Breast epithelium (tissue), 4 donors: ENCODE measurements at regions not wholly inside any gene's neighbourhood (a gene's known extent, or its start where the extent isn't known, plus 50 kb on each side); places are given as distances from the start of the nearest gene placed in this dataset.
A peak's percentile ranks its signal among the peaks of the same experiment; 100 is the strongest.

Experiments used
- DNase-seq, 2 donors: peaks; one replicate each; pipeline ENCODE4 v3.0.0-alpha.2; 2019; ENCODE audit warnings: low spot score in 2 of 2
- H3K27ac ChIP-seq, 2 donors: fragments of 200-600 bp; sonication (generic) in 1 of 2; one replicate each; pipeline ENCODE4 v1.5.1; 2016 to 2019; ENCODE audit warnings: mild to moderate bottlenecking in 1 of 2
- H3K27me3 ChIP-seq, 2 donors: fragments of 200-600 bp; sonication (generic) in 1 of 2; one replicate each; pipeline versions ENCODE4 v1.5.1 to v1.6.0; 2017 to 2019; ENCODE audit warnings: control low read depth in 1 of 2, mild to moderate bottlenecking in 1 of 2
- H3K36me3 ChIP-seq: fragments of 200-600 bp; one replicate; pipeline ENCODE4 v1.5.1; 2019
- H3K4me1 ChIP-seq, 2 donors: fragments of 200-600 bp; sonication (generic); one replicate each; pipeline ENCODE4 v1.5.1; 2016 to 2019; ENCODE audit warnings: control low read depth in 1 of 2
- H3K4me3 ChIP-seq, 3 donors: fragments of 200-600 bp; sonication (generic); 1 replicate in 2 of 3; 2 replicates in 1 of 3; pipeline ENCODE4 v1.5.1; 2016 to 2019; ENCODE audit warnings: mild to moderate bottlenecking in 3 of 3, moderate library complexity in 2 of 3
- H3K9me3 ChIP-seq, 2 donors: fragments of 200-600 bp; sonication (generic) in 1 of 2; one replicate each; pipeline ENCODE4 v1.5.1; 2016 to 2019; ENCODE audit warnings: control low read depth in 1 of 2
- CTCF ChIP-seq, 3 donors: fragments of 450-650 bp; IDR thresholded peaks; one replicate each; pipeline ENCODE4 v1.5.1; 2016 to 2017; ENCODE audit warnings: antibody characterized with exemption in 3 of 3, mild to moderate bottlenecking in 3 of 3, moderate library complexity in 3 of 3
- POLR2A ChIP-seq: fragments of 450-650 bp; IDR thresholded peaks from one replicate; pipeline ENCODE4 v1.6.1; 2016; ENCODE audit warnings: antibody characterized with exemption, mild to moderate bottlenecking, moderate library complexity
- POLR2AphosphoS5 ChIP-seq, 3 donors: sonication (generic); formaldehyde crosslinking; IDR thresholded peaks; one replicate each; pipeline ENCODE4 v1.6.1; 2017; ENCODE audit warnings: antibody characterized with exemption in 3 of 3
- intact Hi-C: fragments of 100-400 bp; cut with DNase I; formaldehyde crosslinking; loops from one replicate; pipeline ENCODE4 v1.15.1; 2023; ENCODE audit warnings: low total_unique reads

- Histone ChIP-seq H3K4me1 (no peaks in the 10 kb centered on the region), H3K27ac (no peak overlapping the region), H3K27me3 (no peaks in the 10 kb centered on the region), H3K4me3 (no peak overlapping the region), H3K9me3 (no peaks in the 10 kb centered on the region), H3K36me3 (no peaks in the 10 kb centered on the region)
- intact Hi-C loops, result no loop called here
- DNase-seq, result no peak
- TF ChIP-seq POLR2AphosphoS5 (IDR thresholded peaks at IDR 0.05) (no peak), CTCF (IDR thresholded peaks at IDR 0.05) (no peak), POLR2A (no peak)
These were observed 218.8 kb upstream of the PREP start for GRCh38 chr6:105621564-105622175.

- no peaks in the 10 kb centered on the region for H3K9me3 ChIP-seq
- H3K36me3 ChIP-seq, result no peaks in the 10 kb centered on the region
- DNase-seq, result no peak
- TF ChIP-seq POLR2AphosphoS5 (IDR thresholded peaks at IDR 0.05) (no peak), CTCF (IDR thresholded peaks at IDR 0.05) (no peak), POLR2A (no peak)
- H3K27ac ChIP-seq, result no peak overlapping the region
- H3K4me1 ChIP-seq, result no peaks in the 10 kb centered on the region
- intact Hi-C loops, result no loop called here
- H3K27me3 ChIP-seq, result no peaks in the 10 kb centered on the region
- no peak overlapping the region for H3K4me3 ChIP-seq
These were observed 218.0 kb upstream of the PREP start for GRCh38 chr6:105620878-105621277.

- Histone ChIP-seq H3K4me1 (no peaks in the 10 kb centered on the region), H3K36me3 (no peaks in the 10 kb centered on the region), H3K27me3 (no peaks in the 10 kb centered on the region), H3K4me3 (no peak overlapping the region), H3K27ac (no peak overlapping the region), H3K9me3 (no peaks in the 10 kb centered on the region)
- no peak for DNase-seq
- intact Hi-C loops, result no loop called here
- TF ChIP-seq POLR2A, result no peak
- no peak for TF ChIP-seq CTCF (IDR thresholded peaks at IDR 0.05)
- TF ChIP-seq POLR2AphosphoS5 (IDR thresholded peaks at IDR 0.05), result no peak
These were observed 217.3 kb upstream of the PREP start for GRCh38 chr6:105619971-105620741.

- TF ChIP-seq POLR2AphosphoS5 (IDR thresholded peaks at IDR 0.05) (no peak), POLR2A (no peak), CTCF (IDR thresholded peaks at IDR 0.05) (no peak)
These were observed 215.4 kb upstream of the PREP start for GRCh38 chr6:105618247-105618646.

GRCh38 chr6:105616521-105616920 lies 213.6 kb upstream of the PREP start:
- no peak for TF ChIP-seq CTCF (IDR thresholded peaks at IDR 0.05)
- TF ChIP-seq POLR2A, result no peak
- no peak for TF ChIP-seq POLR2AphosphoS5 (IDR thresholded peaks at IDR 0.05)
- H3K4me1 ChIP-seq, result no peaks in the 10 kb centered on the region
- no peaks in the 10 kb centered on the region for H3K36me3 ChIP-seq
- H3K9me3 ChIP-seq, result no peaks in the 10 kb centered on the region
- H3K27me3 ChIP-seq, result no peaks in the 10 kb centered on the region
- intact Hi-C loops, result no loop called here
- no peak overlapping the region for H3K27ac ChIP-seq
- no peak overlapping the region for H3K4me3 ChIP-seq
- DNase-seq, result no peak

More at GRCh38 chr6:105618247-105618646, 215.4 kb upstream of the PREP start:
- Histone ChIP-seq H3K9me3 (no peaks in the 10 kb centered on the region), H3K36me3 (no peaks in the 10 kb centered on the region), H3K4me3 (no peak overlapping the region), H3K27ac (peak overlapping the region in 1 of 2 donors; percentile 21), H3K4me1 (no peaks in the 10 kb centered on the region), H3K27me3 (no peaks in the 10 kb centered on the region)
- no peak for DNase-seq
- intact Hi-C loops, result no loop called here
